Stimulated activated effector memory CD8-positive, alpha-beta T cell treated with anti-CD3 and anti-CD28 coated beads, Interleukin-12 subunit alpha, Interleukin-12 subunit beta, amount 100 ng/mL, for 72 hours (primary cell): ENCODE measurements at regions not wholly inside any gene's neighbourhood (a gene's known extent, or its start where the extent isn't known, plus 50 kb on each side); places are given as distances from the start of the nearest gene placed in this dataset.
"Not testable (repeated sequence)": the region's sequence is repeated elsewhere in the genome, so short reads cannot be mapped to it uniquely, and the experiment has no call there.

Experiments used
- ATAC-seq: fragments of 150-1000 bp; cut with Tn5 transposase; 2 replicates; pipeline ENCODE4 v1.10.0; 2021
- DNase-seq, 2 donors: peaks; one replicate each; pipeline ENCODE4 v3.0.0; 2021 to 2022; ENCODE audit warnings: low spot score in 2 of 2
- H3K27ac Mint-ChIP-seq: one replicate; pipeline ENCODE4 v1.8.0; 2022; ENCODE audit warnings: mild to moderate bottlenecking, mixed read lengths
- H3K36me3 Mint-ChIP-seq: one replicate; pipeline ENCODE4 v1.8.0; 2022; ENCODE audit warnings: mild to moderate bottlenecking, mixed read lengths
- H3K4me1 Mint-ChIP-seq: one replicate; pipeline ENCODE4 v1.8.0; 2022; ENCODE audit warnings: mixed read lengths
- H3K4me3 Mint-ChIP-seq: one replicate; pipeline ENCODE4 v1.8.0; 2022; ENCODE audit warnings: mild to moderate bottlenecking, mixed read lengths
- H3K9me3 Mint-ChIP-seq: one replicate; pipeline ENCODE4 v1.8.0; 2022; ENCODE audit warnings: mixed read lengths

DNA sequence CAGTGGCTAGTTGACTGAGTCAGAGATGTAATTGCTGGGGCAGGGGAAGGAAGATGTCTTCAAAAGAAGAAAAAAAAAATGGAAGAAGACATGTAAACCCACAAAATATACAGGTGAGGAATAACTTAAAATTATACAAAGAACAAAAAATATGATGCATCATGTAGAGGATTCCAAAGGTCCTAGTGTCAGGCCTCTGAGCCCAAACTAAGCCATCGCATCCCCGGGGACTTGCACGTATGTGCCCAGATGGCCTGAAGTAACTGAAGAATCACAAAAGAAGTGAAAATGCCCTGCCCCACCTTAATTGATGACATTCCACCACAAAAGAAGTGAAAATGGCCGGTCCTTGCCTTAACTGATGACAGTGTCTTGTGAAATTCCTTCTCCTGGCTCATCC is 168.7 kb upstream of the SOX14 start:
- not testable (repeated sequence) for H3K4me1 Mint-ChIP-seq, H3K36me3 Mint-ChIP-seq, H3K27ac Mint-ChIP-seq, DNase-seq, ATAC-seq, H3K4me3 Mint-ChIP-seq
- peaks cover 26% of the 10 kb centered on the region for H3K9me3 Mint-ChIP-seq

- H3K9me3 Mint-ChIP-seq = no peaks in the 10 kb centered on the region
- no peak for ATAC-seq
- no peak overlapping the region for H3K4me3 Mint-ChIP-seq
- no peaks in the 10 kb centered on the region for H3K4me1 Mint-ChIP-seq
- H3K27ac Mint-ChIP-seq = no peak overlapping the region
- no peak for DNase-seq
- no peaks in the 10 kb centered on the region for H3K36me3 Mint-ChIP-seq
These were observed 153.4 kb upstream of the SOX14 start for GRCh38 chr3:137610723-137611122.

DNA sequence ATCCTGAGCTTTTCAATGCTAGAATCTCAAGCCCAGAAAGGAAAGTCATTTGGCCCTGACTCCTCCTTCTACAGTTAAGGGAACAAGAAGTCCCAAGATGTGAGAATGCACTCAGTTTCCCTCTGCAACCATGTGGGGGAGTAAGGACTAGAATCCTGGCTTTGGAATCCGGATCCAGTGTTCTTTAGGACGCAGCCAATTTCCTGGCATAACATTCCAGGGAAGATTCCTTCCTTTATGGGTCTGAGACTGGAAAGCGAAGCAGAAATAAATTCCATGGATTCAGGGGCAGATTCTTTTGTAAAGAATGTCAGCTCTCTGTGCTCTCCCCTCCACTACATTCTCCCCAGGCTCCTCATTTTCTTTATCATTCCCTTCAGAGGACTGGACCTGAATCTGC is 151.8 kb upstream of the SOX14 start:
- no peak for DNase-seq
- H3K4me3 Mint-ChIP-seq = no peak overlapping the region
- no peak for ATAC-seq
- no peaks in the 10 kb centered on the region for H3K36me3 Mint-ChIP-seq
- H3K9me3 Mint-ChIP-seq = no peaks in the 10 kb centered on the region
- H3K4me1 Mint-ChIP-seq = no peaks in the 10 kb centered on the region
- H3K27ac Mint-ChIP-seq = no peak overlapping the region

DNA sequence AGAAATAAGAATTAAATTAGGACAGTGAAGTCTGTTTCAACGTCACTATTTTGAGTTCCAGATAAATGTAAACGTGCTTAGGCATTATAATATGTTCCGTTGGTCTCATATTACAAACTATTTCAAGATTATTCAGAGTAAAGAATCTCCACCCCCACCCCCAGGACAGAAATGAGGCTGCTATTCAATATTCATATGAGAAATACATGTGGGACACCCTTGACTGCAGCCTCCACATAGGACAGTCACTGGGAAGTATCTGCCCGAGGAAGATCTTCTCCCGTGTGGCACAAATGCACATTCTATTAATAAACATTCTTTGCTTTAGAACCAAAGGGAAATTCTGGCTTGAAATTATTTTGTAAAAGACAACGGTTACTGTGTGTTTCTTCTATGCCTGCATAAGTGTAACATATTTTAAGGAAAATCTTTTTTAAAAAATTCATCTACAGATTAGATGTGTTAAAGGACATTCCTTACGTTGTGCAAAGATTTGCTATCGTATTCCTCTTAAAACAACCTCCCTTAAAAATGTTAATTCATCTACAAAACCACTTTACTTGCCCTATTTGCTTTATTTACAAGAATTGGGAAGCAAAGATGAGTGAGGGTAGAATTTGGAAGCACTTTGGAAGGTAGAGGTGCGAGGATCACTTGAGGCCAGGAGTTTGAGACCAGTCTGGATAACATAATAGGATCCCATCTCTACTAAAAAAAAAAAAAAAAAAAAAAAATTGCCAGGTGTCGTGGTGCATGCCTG is 148.3 kb upstream of the SOX14 start:
- H3K36me3 Mint-ChIP-seq = no peaks in the 10 kb centered on the region
- ATAC-seq = no peak
- DNase-seq = no peak
- no peak overlapping the region for H3K4me3 Mint-ChIP-seq
- H3K27ac Mint-ChIP-seq = no peak overlapping the region
- no peaks in the 10 kb centered on the region for H3K4me1 Mint-ChIP-seq
- peaks cover 8% of the 10 kb centered on the region for H3K9me3 Mint-ChIP-seq

GRCh38 chr3:137641879-137642704 is 122.0 kb upstream of the SOX14 start:
- ATAC-seq = no peak
- DNase-seq = no peak
- H3K36me3 Mint-ChIP-seq = no peaks in the 10 kb centered on the region
- H3K4me1 Mint-ChIP-seq = no peaks in the 10 kb centered on the region
- H3K27ac Mint-ChIP-seq = no peak overlapping the region
- H3K9me3 Mint-ChIP-seq = no peaks in the 10 kb centered on the region
- H3K4me3 Mint-ChIP-seq = no peak overlapping the region

DNA sequence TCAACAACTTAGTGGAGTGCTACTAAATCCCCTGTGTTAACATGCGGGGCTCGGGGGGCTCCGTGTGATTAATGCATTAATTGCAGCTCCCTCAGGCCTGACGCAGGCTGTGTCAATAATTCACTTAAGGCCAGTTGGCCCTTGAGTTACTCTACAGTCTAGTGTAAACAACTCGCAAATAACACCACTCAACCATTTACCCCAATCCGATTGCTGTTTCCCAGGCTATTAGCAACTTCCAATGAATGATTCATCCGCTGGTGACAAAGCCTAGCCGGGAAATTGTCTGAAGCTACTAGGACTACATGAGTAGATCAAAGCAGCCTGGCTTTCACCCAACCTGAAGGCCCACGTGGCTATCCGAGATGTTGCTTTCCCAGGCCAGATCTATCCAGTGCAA is 121.3 kb upstream of the SOX14 start:
- ATAC-seq = no peak
- Mint-ChIP-seq H3K9me3 (peaks cover 3% of the 10 kb centered on the region), H3K27ac (no peak overlapping the region), H3K36me3 (no peaks in the 10 kb centered on the region), H3K4me3 (no peak overlapping the region), H3K4me1 (no peaks in the 10 kb centered on the region)
- no peak for DNase-seq

GRCh38 chr3:137647179-137647578 is 116.9 kb upstream of the SOX14 start:
- ATAC-seq (no peak), DNase-seq (no peak)
- Mint-ChIP-seq H3K4me3 (no peak overlapping the region), H3K4me1 (no peaks in the 10 kb centered on the region), H3K27ac (no peak overlapping the region), H3K9me3 (peaks cover 7% of the 10 kb centered on the region), H3K36me3 (no peaks in the 10 kb centered on the region)

- Mint-ChIP-seq H3K36me3 (no peaks in the 10 kb centered on the region), H3K27ac (no peak overlapping the region), H3K4me3 (no peak overlapping the region), H3K4me1 (no peaks in the 10 kb centered on the region), H3K9me3 (peaks cover 12% of the 10 kb centered on the region)
- ATAC-seq (no peak), DNase-seq (no peak)
These were observed 94.5 kb upstream of the SOX14 start for GRCh38 chr3:137669519-137670060.

DNA sequence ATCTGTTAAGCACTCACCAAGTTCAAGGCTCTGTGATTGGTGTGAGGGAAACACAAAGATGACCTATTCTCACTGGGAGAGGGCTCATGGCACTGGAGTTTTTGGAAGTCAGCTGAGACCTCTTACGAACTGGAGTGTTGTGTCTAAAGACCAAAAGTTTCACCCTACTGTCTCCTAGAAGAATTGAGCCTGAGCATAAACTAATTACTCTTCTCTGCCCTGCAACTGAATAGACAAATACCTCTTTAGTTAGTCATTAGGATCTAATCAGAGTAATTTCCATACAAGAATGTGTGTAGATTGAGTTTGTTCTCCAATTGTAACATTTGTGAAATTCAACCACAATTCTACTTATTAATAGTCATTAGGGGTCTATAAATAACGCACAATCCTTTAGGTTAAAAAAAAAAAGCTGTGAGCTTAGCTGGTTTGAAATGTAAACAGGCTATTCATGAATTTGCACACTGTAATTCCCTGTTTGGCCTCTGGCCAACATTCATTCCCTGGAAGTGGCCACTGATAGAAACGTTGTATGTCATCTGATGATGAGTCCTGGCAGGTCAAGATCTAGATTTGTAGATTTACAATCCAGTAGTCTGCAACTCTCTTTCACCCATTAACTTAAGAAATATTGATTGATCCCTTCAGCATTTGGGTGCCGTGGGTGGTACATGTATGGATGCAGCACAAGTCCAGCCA is 76.8 kb upstream of the SOX14 start:
- H3K27ac Mint-ChIP-seq = no peak overlapping the region
- H3K9me3 Mint-ChIP-seq = no peaks in the 10 kb centered on the region
- ATAC-seq (no peak), DNase-seq (no peak)
- no peaks in the 10 kb centered on the region for H3K36me3 Mint-ChIP-seq
- no peaks in the 10 kb centered on the region for H3K4me1 Mint-ChIP-seq
- no peak overlapping the region for H3K4me3 Mint-ChIP-seq

DNA sequence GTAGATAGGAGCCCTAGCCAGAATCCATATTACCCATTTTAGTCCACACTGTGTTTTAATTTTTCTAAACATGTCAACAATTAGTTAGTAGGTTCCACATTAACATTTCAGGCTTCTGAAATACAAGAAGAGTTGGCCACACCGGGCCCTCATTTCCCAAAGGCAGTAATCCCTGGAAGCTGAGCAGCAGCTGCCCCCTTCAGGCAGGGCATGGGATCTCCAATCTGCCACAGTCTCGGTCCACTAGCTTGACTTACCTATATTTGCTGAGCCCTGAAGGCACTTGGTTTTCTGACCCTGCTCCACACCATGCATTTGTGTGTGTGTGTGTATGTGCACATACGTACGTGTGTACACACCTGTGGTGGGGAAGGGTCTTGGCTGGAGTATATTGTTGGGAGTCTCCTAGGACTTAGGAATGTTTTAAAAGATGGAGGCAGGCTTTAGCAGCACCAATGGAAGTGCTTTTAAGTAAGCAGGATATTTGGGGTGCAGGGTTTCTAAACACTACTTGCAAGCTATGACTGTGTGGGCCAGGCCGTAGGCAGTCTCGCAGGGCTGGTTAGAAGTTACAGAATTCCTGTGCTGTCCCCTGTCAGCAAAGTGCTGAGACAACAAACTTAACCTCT is 71.2 kb upstream of the SOX14 start:
- ATAC-seq = no peak
- Mint-ChIP-seq H3K4me3 (no peak overlapping the region), H3K36me3 (no peaks in the 10 kb centered on the region), H3K27ac (no peak overlapping the region), H3K9me3 (peaks cover 4% of the 10 kb centered on the region), H3K4me1 (no peaks in the 10 kb centered on the region)
- no peak for DNase-seq

- no peak overlapping the region for H3K27ac Mint-ChIP-seq
- H3K9me3 Mint-ChIP-seq = peaks cover 4% of the 10 kb centered on the region
- no peak overlapping the region for H3K4me3 Mint-ChIP-seq
- DNase-seq (no peak), ATAC-seq (no peak)
- no peaks in the 10 kb centered on the region for H3K36me3 Mint-ChIP-seq
- H3K4me1 Mint-ChIP-seq = no peaks in the 10 kb centered on the region
These were observed 70.3 kb upstream of the SOX14 start for GRCh38 chr3:137693791-137694190.

DNA sequence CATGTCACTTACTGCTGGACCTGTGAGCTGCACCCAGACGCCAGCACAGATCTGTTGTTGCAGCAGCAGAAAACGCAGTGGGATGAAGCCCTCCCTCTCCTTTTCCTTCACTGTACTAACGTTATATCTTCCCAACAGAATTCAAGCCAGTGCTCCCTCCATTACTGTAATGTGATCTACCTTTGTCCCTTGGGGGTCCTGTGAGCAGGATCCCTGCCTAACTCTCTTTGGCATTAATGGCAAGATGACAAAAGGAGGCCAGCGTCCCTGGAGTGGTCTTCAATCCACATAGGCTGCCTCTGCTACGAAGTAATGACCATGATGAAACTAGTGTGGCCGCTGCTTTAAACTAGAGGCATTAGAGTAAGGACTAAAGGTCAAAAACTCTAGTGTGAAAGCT is 69.3 kb upstream of the SOX14 start:
- no peak for ATAC-seq
- DNase-seq = no peak
- H3K36me3 Mint-ChIP-seq = no peaks in the 10 kb centered on the region
- no peak overlapping the region for H3K27ac Mint-ChIP-seq
- no peaks in the 10 kb centered on the region for H3K4me1 Mint-ChIP-seq
- no peak overlapping the region for H3K4me3 Mint-ChIP-seq
- H3K9me3 Mint-ChIP-seq = peaks cover 4% of the 10 kb centered on the region

GRCh38 chr3:137695351-137695750 is 68.8 kb upstream of the SOX14 start:
- no peak for DNase-seq
- no peak overlapping the region for H3K27ac Mint-ChIP-seq
- H3K36me3 Mint-ChIP-seq = no peaks in the 10 kb centered on the region
- no peak for ATAC-seq
- H3K4me3 Mint-ChIP-seq = no peak overlapping the region
- no peaks in the 10 kb centered on the region for H3K4me1 Mint-ChIP-seq
- H3K9me3 Mint-ChIP-seq = peaks cover 4% of the 10 kb centered on the region

GRCh38 chr3:137709011-137709601 is 55.0 kb upstream of the SOX14 start:
- no peak for ATAC-seq
- Mint-ChIP-seq H3K27ac (no peak overlapping the region), H3K36me3 (no peaks in the 10 kb centered on the region), H3K4me3 (no peak overlapping the region), H3K4me1 (no peaks in the 10 kb centered on the region), H3K9me3 (peaks cover 16% of the 10 kb centered on the region)
- DNase-seq = no peak

DNA sequence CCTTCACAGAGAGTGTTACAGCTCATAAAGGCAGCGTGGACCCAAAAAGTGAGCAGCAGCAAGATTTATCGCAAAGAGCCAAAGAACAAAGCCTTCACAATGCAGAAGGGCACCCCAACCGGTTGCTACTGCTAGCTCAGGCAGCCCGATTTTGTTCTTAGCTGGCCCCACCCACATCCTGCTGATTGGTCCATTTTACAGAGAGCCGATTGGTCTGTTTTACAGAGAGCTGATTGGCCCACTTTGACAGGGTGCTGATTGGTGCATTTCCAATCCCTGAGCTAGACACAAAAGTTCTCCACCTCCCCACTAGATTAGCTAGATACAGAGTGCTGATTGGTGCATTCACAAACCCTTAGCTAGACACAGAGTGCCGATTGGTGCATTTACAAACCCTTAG is 50.1 kb upstream of the SOX14 start:
- H3K36me3 Mint-ChIP-seq, DNase-seq, ATAC-seq, H3K4me3 Mint-ChIP-seq, H3K27ac Mint-ChIP-seq, H3K4me1 Mint-ChIP-seq: not testable (repeated sequence)
- peaks cover 21% of the 10 kb centered on the region for H3K9me3 Mint-ChIP-seq
